HG03558 (cell line): ENCODE measurements at regions not wholly inside any gene's neighbourhood (a gene's known extent, or its start where the extent isn't known, plus 50 kb on each side); places are given as distances from the start of the nearest gene placed in this dataset.

ENCODE experiments used
- ATAC-seq: cut with Tn5 transposase; IDR thresholded peaks from one replicate; pipeline ENCODE4 v1.9.1; 2021; ENCODE audit warnings: moderate number of reproducible peaks; ENCODE audit not compliant: unreplicated experiment; ENCODE audit errors: extremely low read depth

DNA sequence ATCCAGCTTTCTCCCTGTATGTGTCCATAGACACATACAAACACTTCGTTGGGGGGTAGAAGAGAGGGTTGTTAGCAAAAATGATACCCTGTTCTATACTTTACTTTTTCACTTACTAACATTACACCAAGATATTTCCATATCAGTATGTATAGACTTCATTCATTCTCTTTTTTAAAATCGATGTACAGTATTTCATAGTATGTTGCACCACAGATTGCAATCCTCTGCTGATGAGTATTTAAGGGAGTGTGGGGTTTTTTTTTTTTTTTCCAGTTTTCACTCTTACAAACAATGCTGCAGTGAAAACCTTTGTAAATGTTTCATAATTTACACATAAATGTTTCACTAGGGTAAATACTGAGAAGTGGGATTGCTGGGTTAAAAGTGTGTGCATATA is 402.3 kb downstream of the LRATD1 start:
- no peak for ATAC-seq

DNA sequence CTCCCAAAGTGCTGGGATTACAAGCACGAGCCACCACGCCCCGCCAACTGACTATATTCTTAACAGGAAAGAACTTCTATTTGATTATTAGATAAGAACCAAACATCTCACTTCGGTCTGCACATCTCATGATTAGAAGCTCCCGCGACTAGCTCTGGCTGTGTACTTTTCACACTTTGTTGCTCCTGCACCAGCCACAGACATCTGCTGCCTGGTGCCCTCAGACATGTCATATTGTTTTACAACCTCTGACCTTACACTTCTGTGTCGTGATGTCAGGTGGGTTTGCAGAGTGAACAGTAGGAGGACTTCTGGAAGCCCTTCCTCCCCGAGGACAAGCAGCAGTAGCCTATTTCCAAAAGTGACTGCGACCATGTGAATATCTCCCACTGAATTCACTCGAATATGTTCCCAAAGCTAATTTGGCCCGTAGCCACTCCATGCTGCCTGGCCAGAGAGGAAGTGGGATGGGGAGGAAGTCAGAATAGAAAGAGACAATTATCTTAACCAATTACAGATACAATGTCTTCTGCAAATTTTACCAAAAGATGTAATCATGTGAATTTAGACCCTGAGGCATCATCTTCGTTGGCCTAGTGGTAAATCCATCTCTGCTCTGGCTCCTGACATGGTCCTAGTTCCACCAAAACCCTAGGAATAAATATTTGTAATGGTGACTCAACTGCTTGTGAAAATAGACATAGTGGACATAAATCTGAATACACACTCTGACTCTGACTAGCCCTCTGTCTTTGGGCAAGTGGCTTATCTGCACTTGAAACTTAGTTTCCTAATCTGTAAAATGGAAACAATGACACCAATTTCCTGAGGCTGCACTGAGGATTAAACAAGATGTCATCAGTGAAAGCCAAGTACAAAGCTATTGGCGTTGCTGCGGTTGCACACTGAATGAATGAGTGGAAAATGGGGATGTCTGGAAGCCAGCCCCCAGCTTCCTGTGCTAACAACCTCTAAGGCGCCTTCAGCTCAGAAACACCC is 406.1 kb downstream of the LRATD1 start:
- ATAC-seq: no peak

DNA sequence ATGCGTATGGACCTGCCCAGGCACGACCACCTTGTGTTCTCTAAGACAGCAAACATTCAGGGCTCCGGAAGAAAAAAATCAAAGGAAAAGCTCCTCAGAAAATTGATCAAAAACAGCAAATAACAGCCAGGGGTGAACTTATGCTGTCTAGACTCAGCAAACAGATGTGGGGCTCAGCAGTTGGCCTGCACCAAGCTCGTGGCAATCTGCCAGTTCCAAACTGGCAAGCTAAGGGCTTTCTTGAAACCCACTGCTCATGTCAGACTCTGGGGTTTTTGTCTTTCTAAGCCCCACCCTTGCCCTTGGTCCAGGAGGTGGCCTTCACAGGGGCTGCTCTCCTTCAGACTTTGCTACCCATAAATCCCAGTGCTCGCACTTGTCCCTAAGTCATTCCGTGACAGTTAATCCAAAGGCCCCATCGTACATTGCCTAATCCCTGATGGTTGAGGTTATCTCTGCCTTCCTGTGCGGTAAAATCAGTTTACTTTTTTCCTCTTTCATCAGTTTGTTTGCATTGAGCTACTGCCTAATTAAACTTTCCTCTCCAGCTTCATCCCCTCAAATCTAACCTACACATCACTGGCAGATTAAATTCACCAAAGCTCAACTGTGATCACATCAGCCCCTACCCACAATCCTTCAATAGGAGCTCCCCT is 408.0 kb downstream of the LRATD1 start:
- no peak for ATAC-seq

DNA sequence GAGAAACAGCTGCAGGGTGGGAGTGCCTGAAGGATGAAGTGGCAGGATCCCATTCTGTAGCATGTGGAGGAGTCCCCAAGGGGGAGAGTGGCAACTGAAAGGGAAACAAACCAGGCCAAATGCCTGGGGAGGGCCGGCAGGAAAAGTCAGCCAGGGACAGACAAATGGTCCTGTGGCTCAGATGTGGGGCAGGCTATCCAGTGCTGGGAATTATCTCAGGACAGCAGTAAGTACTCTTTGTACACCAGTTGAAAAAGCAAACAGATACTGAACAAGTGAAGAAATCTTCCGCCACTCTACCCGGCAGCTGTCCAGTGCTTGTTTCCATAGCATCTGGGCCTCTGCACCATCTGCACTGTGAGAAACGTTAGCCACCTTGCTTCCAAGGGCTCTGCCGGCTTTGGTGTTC is 408.9 kb downstream of the LRATD1 start:
- ATAC-seq: no peak

DNA sequence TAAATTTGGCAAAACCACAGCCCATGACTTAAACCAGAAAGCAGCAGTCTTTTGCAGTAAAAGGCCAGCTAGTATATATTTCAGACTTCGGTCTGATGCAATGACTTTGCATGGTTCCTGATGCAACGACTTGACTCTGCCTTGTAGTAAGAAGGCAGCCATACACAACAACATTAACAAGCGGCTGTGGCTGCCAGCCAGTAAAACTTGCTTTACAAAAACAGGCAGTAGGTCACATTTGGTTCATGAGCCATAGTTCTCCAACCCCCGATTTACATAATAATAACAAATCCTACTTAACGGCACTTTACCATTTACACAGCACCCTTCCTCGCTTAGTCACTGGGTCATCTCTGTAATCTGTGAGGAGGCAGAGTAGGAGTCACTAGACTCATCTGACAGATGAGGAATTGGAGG is 410.3 kb downstream of the LRATD1 start:
- no peak for ATAC-seq

DNA sequence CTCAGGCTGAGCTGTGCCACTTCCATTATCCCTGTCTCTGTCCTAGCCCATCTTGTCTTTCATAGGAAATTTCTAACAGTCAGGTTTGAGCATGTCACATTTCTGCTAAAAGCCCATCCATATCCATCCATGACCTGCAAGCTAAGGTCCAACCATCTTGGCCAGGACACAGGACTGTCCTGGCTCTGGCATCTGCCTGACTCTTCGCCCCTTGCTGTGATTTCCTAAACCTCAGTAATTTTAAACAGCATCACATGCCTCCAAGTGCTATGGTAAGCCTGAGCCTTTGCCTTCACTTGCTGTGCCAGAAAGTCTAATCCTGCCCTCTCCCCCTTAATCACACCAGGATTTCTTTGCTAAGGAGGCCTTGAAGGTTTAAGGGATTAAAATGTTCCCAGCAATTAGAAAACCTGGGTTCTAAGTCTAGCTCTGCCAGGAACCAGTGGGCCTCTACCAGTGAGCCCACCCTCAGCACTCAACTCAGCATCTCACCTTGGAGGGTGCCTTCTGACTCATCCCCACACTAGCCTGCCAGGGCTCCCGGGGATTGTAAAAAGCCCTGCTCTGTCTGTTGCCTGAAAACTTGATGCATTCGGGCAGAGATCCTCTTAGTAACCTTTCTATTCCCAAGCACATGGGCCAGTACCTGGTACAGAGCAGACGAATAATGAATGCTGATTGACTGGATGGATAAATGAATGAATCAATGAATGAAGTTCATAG is 411.0 kb downstream of the LRATD1 start:
- ATAC-seq: no peak

DNA sequence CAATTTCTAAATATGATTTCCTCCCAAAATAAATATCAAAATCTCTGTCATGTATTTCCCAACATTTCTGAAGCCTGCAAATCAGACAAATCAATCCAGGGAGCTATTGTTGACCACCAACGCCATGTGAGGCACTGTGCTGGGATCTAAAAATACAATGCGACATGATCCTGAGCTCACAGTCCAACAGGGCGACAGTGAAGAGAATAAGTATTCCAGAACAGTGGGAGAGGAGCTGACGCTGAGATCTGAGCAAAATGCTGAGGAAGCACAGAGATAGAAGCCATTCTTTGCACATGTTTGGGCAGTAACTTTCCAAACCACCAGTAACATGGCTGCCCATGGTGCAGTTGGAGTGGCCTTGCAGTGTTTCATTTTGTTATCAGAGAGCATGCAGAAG is 412.5 kb downstream of the LRATD1 start:
- no peak for ATAC-seq

DNA sequence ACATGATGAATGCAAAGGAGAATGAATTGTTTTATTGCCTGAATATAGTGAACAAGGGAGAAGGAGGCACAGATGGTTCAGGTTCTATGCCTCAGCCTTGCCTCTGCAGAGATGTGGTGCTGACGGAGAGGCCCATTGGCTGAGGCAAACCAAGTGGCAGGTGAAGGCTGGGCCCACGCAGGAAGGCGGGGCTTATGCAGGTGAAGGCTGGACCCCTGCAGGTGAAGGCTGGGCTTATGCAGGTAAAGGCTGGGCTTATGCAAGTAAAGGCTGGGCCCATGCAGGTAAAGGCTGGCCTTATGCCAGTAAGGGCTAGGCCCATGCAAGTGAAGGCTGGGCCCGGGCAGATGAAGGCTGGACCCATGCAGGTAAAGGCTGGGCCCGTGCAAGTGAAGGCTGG is 414.7 kb downstream of the LRATD1 start:
- no peak for ATAC-seq

DNA sequence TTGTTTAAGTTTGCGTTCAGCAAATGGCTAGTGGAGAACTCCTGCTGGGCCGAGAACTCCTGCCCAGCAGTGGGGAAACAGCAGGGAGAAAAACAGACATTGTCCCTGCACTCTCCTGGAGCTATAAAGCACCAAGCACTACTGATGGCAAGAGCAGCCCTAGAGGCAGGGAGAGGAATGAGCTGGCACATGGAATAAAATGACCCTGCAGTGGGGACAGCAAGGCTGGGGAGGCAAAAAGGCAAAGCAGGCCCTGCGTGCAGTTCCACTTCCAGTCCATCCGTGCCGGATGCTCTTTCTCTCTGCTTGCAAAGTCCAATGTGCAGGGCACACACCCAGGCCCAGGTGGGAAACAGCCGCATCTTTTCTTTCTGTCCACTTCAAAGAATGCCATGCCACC is 415.5 kb downstream of the LRATD1 start:
- ATAC-seq: no peak

DNA sequence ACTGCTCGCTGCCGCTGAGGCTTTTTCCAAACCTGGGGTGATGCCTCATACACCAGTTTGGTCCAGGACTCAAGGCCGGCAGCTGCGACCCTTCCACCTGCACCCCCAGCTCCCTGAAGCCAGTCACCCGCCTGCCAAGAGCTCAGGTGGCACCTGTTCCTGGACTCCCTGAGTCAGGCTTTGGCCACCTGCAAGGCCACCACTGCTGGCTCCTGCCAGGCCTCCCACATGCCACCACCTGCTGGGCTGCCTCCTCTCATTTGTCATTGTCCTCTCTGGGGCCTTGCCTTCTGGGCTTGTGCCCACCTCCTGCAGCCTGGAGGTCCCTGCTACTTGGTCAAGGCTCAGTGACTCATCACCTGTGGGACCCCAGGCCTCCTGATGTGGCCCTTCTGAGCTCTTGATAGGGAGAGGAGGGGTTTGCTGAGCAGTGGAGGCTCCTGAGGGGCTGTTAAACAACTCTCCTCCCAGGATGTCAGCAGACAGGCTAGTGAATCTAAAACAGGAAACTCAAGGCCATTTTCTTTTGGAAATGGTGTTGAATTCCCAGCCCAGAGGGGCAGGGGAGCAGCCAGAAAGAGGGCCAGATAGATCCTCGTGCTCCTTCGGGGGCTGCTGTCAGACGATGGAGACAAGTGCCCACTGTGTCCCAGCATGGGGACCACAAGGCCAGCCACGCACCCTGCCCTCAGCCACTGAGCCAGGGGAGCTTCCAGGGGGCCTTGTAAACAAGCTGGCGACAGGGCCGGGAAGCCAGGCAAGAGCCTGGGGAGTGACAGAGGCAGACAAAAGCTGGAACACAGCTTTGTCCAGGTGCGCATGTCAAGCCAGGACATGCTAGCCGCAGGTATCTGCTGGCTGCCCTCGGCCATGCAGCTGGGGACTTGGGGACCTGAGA is 416.8 kb downstream of the LRATD1 start:
- ATAC-seq: no peak

DNA sequence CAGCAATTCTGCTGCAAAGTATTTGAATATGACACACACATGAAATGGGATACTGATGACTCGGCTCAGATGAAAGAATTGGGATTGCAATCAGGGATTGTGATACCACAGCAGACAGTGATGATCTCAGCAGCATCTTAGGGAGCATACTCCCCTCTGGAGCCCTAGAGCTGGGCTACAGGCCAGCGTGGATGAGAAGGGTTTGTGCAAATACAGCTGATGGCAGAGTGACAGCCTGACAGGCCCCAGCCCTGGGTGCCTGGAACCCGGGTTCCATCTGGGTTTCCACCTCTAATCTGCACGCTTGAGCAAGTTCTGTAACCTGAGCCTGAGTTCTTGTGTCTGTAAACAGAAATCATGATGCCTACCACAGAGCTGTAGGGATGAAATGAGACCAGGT is 418.0 kb downstream of the LRATD1 start:
- no peak for ATAC-seq

DNA sequence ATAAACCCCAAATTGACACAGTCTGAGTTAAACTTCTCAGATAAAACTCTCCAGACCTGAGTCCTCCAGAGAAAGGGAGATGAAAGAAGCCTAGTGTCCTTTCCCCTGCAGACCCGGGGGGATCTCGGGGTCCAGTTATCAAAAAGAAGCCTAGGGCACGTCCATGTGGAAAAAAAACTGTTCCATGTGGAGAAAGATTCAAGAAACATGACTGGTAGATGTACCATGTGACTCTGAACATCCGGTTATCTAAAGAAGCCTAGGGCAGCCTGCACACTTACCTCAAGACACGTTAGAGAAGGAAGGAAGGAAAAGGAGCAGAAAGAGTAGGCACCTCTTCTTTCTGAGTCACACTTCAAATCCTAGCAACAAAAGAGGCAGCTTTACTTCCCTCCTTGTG is 421.0 kb downstream of the LRATD1 start:
- no peak for ATAC-seq

DNA sequence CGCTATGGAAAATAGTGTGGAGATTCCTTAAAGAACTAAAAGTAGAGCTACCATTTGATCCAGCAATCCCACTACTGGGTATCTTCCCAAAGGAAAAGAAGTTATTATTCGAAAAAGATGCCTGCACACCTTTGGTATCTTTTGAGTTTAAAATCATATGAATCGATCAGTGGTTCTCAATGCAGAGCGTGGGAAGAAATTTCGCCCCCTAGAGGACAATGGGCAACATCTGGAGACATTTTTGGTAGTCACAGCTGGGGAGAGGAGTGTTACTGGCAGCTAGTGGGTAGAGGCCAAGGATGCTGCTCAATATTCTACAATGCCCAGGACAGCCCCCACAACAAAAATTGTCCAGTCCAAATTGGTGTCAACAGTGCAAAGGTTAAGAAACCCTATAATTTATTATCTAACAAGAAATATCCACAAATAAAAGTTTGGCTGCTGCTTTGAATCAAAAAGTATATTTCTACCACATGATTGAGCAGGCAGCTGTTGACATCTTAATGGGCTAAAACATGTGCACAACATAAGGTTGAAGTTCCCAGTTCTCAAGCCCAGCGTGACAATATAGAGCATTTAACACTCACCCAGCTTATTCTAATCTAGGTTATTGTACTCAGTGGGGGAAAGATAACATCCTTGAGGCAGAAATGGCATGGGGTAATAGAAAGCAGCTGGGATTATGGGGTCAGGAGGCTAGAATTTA is 425.7 kb downstream of the LRATD1 start:
- ATAC-seq: no peak

DNA sequence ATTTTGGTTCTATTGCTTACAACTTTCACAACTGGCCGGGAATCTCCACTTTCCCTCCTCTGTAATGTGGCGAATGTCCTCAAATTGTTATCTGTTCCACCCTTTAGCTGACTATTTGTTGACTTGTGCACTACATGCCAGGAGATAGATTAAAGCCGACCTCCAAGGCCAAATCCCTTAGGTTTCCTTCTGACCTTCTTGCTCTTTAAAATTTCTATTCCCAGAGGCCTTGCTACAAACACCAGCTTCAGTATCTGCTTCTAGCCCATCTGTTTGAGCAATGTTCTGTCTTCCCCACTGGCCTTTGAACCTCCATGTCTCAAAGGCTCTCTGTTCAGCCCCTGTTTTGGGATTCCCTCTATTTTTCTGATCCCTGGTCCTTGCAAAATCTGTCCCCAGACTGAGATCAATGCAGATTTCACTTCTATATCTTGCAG is 426.2 kb downstream of the LRATD1 start:
- ATAC-seq: no peak

DNA sequence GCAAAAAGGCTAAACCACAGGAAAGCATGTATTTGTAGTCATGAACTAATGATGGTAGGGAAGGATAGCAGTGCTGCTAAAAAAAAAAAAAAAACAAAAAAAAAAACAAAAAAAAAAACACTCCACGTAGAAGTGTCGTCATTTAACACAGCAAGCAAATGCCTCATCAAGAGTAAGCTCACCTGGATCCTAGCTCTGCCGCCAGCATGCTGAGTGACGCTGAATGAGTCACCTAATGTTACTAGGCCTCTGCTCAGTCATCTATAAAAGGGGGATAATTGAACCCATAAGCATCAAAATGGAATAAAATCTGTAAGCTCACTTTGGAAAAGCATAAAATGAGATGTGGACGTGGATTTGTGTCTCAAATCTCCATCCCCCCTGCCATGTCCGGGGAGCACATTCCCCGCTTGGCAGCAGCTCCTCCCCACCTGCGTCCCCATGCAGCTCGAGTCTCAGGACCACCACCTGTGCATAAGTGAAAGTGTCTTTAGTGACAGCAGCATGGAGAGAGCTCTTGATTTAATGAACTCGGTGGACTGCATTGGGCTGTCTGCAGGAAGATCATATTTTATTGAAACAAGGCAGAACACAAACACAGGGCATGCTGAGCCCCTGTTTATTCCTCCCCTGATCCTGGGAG is 427.5 kb downstream of the LRATD1 start:
- ATAC-seq: no peak

DNA sequence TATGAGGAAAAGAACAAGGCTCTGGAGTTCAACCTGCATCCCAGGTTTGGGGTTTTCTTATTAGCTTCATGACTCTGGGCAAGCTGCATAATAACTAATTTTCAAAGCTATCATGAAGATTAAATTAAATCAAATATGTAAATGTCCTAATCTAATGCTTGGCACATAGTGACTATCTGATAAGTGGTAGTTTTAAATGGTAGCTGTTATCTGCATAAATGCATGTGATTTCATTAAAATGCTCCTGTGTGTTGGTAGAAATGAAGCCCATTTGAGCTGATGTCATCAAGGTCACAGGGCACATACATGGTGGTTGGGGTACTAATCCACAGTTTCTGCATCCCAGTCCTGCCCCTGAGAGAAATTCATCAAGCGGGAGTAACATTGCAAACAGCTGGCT is 428.8 kb downstream of the LRATD1 start:
- no peak for ATAC-seq

DNA sequence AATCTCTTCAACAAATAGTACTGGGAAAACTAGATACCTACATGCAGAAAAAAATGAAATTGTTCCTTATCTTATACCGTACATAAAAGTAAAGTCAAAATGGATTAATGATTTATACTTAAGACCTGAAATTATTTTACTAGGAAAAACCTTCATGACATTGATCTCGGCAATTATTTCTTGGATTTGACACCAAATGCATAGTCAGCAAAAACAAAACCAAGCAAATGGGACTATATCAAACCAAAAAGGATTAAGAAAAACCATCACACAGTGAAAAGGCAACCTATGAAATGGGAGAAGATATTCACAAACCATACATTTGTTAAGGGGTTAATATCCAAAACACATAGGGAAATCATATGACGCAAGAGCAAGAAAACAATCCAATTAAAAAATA is 433.6 kb downstream of the LRATD1 start:
- ATAC-seq: no peak

DNA sequence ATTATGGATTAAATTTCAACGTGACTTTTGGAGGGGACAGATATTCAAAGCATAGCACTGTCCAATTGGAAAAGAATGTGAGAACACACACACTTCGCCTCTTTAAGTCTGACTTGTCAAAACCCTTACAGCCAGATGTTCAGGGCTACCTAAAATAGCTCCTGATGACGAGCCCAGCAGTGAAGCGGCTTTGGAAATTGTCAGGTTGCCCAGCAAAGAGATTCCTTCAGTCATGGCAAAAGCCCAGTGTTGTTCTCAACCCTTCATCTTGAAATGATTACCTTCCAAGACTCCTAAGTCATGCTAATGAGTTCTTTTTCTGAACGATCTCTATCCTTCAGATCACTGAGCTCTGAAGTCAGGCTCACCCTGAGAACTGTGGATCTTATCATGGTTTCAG is 436.6 kb downstream of the LRATD1 start:
- ATAC-seq: no peak

DNA sequence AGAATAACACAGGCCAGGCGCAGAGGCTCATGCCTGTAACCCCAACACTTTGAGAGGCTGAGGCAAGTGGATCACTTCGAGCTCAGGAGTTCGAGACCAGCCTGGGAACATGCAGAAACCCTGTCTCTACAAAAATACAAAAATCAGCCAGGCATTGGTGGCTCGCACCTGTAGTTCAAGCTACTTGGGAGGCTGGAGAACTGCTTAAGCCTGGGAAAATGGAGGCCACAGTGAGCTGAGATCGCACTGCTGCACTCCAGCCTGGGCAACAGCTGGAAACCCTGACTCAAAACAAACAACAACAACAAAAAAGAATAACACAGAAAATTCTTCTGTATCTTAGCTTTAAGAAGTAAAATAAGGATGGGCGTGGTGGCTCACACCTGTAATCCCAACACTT is 440.3 kb downstream of the LRATD1 start:
- no peak for ATAC-seq
